Epidermal melanocyte (primary cell): ENCODE measurements at regions not wholly inside any gene's neighbourhood (a gene's known extent, or its start where the extent isn't known, plus 50 kb on each side); places are given as distances from the start of the nearest gene placed in this dataset.
"Not testable (repeated sequence)": the region's sequence is repeated elsewhere in the genome, so short reads cannot be mapped to it uniquely, and the experiment has no call there.

Experiments used
- DNase-seq: peaks from one replicate; pipeline ENCODE4 v3.0.0; 2011; ENCODE audit warnings: low spot score; ENCODE audit not compliant: insufficient read length

DNA sequence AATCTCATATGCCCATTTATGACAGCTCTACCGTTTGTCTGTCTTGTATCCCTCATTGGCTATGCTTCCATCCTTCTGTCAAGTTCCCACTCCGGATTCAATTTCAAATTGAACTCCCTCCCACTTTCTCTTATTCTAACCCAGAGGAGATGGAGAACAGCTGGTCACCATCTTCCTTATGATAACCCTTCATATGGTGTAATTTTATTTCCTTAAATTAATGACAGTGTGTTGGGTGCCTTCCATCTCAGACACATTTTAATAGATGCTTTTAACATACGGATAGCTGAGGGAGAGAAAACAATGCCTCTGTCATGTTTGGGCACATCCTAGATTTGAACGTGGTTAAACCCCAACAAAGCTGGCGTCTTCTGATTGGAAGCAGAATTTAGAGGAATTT, 103.0 kb upstream of the PLXNA2 start:
- no peak for DNase-seq

- no peak for DNase-seq
Observed at GRCh38 chr1:208349694-208350330, 105.6 kb upstream of the PLXNA2 start.

DNA sequence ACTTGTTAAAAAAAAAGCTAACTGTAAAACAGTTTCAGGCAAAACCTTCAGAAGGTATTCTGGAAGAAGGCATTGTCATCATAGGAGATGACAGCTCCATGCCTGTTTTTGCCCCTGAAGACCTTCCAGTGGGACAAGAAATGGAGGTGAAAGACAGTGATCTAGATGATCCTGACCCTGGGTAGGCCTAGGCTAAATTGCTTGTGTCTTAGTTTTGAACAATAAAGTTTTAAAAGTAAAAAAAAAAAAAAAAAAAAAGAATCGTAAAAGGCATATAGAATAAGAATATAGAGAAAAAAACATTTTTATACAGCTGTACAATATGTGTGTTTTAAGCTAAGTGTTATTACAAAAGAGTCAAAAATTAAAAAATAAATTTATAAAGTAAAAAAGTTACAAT, 106.6 kb upstream of the PLXNA2 start:
- DNase-seq, result no peak

- DNase-seq, result no peak
Observed at GRCh38 chr1:208351838-208352237, 107.7 kb upstream of the PLXNA2 start.

DNA sequence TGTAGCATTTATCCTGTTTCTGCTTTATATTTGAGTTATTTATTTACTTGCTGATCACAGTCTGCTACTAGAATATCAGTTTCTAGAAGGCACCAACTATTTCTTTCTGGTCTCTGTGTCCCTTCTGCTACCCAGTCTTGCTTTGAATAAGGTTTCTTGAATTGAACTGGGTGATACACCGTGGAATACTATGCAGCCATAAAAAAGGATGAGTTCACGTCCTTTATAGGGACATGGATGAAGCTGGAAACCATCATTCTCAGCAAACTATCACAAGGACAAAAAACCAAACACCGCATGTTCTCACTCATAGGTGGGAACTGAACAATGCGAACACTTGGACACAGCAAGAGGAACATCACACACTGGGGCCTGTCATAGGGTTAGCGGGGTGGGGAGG, 109.6 kb upstream of the PLXNA2 start:
- DNase-seq, result not testable (repeated sequence)

GRCh38 chr1:208357644-208358507, 113.7 kb upstream of the PLXNA2 start:
- DNase-seq, result no peak

- no peak for DNase-seq
Observed at GRCh38 chr1:208358651-208359050, 114.5 kb upstream of the PLXNA2 start.

GRCh38 chr1:208362011-208362410, 117.8 kb upstream of the PLXNA2 start:
- no peak for DNase-seq

DNA sequence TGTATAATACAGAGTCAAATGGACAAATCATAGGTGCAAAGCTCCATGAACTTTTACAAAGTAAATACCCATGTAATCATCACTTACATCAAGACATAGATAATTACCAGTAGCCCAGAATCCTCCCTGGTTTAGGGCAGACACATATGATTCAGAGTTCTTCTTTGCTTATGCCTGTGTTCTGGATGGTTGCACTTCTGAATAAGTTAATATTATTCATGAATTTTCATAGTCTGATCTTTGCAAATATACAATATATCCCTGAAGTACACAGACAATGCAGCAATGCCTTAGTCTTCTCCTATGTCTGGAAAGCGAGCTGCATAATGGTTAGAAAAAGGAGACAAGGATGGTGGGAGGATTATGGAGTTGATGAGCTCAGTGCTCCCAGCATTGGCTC, 122.4 kb upstream of the PLXNA2 start:
- no peak for DNase-seq

- DNase-seq, result no peak
Observed at GRCh38 chr1:208369045-208369444, 124.9 kb upstream of the PLXNA2 start.

DNA sequence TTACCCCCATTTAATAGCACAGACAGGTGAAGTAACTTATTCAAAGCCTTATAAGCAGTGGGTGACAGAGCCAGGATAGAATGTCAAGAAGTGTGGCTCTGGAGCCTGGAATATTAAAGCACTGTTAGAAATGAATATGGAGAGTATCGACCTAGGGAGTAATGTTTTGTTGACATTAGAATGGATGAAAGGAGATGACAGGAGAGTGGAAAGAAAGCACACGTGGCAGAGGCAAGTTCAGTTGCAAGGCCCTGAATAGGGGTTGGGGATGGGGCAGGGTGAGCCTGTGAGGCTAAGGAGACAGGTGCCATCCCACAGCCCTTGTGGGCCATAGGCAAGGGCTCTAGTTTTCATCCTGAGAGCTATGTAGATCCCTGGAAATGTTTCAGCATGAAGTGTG, 125.5 kb upstream of the PLXNA2 start:
- DNase-seq, result no peak

GRCh38 chr1:208374391-208374941, 130.3 kb upstream of the PLXNA2 start:
- DNase-seq, result no peak

- DNase-seq, result no peak
Observed at GRCh38 chr1:208381481-208381880, 137.3 kb upstream of the PLXNA2 start.

DNA sequence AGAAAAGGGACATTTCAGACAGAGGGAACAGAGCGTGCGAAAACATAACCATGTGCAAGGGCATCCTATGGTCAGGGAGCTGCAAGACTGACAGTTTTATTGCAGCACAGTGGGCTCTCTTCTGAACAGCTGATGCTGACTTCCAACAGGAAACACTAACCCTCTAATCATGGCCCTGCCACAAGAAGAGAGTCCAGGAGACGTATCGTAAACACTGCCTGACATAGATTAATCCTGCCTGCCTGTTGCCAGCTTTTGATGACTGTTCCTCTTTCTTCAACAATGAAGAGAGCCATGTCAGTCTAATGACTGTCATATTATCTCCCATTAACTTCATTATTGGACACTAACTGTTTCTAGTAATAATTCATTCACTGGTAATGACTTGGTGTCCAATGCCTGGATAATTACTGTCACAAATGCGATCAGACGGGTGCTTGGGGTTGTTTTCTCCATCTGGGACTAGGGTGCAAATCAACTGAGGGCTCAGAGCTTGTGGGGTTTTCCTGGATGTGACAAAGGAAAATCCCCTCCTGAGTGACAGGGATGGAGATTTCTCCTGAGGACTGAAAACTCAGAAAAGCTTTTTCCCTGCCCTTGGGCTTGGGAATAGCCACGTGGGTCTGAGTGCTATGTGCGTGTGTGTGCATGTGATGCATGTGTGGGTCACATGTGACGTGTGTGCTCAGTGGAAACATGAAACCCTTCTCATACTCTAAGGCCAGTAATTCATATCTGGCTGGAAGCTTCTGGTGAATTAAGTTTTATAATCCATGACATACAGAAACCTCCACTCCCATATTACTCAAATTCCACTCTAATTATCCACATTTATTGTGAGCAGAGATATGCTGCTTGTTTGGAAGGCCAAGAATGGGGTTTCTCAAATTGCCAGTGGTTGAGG, 144.0 kb upstream of the PLXNA2 start:
- DNase-seq, result no peak

GRCh38 chr1:208393416-208393815, 149.2 kb upstream of the PLXNA2 start:
- DNase-seq, result no peak

DNA sequence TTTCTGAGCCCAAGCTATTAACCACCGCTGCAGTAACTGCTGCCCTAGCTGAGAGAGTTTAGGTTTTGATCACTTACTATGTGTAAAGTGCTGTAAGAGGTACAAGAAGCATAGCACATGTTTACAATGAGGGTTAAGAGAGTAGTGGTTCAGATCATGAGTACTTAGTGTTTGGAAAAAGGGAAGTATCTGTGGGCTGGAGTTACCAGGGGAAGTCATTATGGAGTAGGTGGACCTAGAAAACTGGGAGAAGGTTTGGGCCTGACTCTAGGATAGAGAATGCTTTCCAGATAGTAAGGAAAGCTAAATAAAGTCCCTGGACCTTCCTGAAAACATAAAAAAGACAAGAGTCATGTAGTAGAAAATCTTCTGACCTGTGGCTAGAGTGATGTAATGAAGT, 149.6 kb upstream of the PLXNA2 start:
- no peak for DNase-seq

DNA sequence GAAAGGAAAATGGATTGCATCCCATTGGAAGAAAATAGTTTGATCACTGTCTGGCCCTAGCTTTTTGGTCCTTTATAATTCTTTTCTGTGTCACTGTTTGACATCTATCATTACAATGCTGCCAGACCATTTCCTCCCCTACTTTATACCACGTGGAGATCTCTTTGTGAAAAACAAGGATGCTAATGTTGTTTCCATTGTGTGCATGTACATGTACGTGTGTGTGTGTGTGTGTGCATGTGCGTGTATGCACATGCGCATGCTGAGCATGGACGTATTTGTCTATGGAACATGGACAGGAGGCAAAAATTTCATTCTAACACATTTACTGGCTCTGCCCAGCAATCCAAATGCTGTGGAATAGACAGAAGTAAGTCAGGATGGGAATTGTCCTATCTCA, 153.1 kb upstream of the PLXNA2 start:
- no peak for DNase-seq

DNA sequence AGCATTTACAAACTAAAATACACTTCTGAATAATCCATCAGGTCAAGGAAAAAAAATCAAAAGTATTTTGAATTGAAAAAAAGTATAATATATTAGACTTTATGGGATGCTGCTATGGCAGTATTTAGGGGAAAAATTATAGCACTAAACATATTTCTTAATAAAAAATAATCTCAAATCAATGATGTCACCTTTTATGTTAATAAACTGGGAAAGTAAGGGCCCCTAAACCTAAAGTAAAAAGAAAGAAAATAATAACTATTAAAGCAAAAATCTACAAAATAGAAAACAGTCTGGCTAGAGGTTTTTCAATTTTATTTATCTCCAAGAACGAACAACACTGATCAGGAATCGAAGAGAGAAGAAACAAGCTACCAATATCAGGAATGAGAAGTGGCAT, 160.8 kb upstream of the PLXNA2 start:
- DNase-seq, result no peak

- no peak for DNase-seq
Observed at GRCh38 chr1:208409176-208409575, 165.0 kb upstream of the PLXNA2 start.

DNA sequence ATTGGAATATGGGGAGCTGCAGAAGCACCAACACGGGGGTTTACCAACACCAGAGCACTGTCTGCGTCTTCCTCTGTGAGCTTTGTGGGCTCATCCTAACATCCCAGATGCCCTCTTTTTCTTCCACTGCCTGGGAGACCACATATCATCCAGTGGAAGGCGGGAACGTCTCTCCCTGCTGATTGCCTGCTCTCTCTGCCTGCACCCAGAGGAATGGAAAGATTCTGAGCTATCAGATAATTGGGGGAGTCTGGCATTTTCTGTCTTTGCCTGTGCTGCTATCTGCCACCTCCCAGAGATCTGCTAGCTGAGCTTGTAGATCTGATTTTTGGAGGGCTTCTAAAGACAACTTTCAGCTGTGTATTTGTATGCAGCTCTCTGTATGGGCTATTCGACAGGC, 166.2 kb upstream of the PLXNA2 start:
- DNase-seq, result no peak

- DNase-seq, result no peak
Observed at GRCh38 chr1:208413006-208413405, 168.8 kb upstream of the PLXNA2 start.

DNA sequence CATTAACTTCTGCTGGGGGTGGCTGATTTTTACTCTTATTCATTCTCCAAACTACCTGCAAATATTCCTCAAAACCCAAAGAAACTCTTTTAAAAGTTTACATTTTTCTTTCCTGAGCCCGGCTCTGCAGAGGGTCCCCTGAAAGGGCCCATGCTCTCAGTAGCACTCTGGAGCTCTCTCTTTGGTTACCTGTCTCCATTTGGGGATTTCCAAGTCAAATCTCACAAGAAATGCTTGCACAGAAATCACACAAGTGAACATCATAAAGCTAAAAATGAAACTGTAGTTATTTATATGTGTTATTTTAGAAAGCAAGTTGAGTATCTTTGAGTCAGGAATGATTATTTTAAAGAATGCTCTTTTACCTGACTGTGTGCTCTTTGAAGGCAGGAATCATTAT, 174.5 kb upstream of the PLXNA2 start:
- DNase-seq, result no peak
